Nephron progenitor cell (in vitro differentiated cells): ENCODE measurements at regions not wholly inside any gene's neighbourhood (a gene's known extent, or its start where the extent isn't known, plus 50 kb on each side); places are given as distances from the start of the nearest gene placed in this dataset.

Source experiments
- DNase-seq: peaks from one replicate; pipeline ENCODE4 v3.0.0; 2021
- H3K27ac Mint-ChIP-seq: 2 replicates; pipeline ENCODE4 v1.8.0; 2021; ENCODE audit warnings: mild to moderate bottlenecking, moderate library complexity, mixed read lengths
- H3K27me3 Mint-ChIP-seq: 2 replicates; pipeline ENCODE4 v1.8.0; 2021; ENCODE audit warnings: mild to moderate bottlenecking, low read depth, mixed read lengths; ENCODE audit not compliant: poor library complexity
- H3K36me3 Mint-ChIP-seq: 2 replicates; pipeline ENCODE4 v1.8.0; 2021; ENCODE audit warnings: low read depth, mixed read lengths
- H3K4me1 Mint-ChIP-seq: 2 replicates; pipeline ENCODE4 v1.8.0; 2021; ENCODE audit warnings: mixed read lengths
- H3K4me3 Mint-ChIP-seq: 2 replicates; pipeline ENCODE4 v1.8.0; 2021; ENCODE audit warnings: mild to moderate bottlenecking, moderate library complexity, mixed read lengths
- H3K9me3 Mint-ChIP-seq: 2 replicates; pipeline ENCODE4 v1.8.0; 2021; ENCODE audit warnings: mild to moderate bottlenecking, moderate library complexity, mixed read lengths
- TF ChIP-seq, protein P1 (sequence below): fragments of 200-600 bp; sonication (generic); IDR thresholded peaks from 2 replicates; pipeline ENCODE4 v1.5.0; 2021; ENCODE audit warnings: antibody characterized with exemption

DNA sequence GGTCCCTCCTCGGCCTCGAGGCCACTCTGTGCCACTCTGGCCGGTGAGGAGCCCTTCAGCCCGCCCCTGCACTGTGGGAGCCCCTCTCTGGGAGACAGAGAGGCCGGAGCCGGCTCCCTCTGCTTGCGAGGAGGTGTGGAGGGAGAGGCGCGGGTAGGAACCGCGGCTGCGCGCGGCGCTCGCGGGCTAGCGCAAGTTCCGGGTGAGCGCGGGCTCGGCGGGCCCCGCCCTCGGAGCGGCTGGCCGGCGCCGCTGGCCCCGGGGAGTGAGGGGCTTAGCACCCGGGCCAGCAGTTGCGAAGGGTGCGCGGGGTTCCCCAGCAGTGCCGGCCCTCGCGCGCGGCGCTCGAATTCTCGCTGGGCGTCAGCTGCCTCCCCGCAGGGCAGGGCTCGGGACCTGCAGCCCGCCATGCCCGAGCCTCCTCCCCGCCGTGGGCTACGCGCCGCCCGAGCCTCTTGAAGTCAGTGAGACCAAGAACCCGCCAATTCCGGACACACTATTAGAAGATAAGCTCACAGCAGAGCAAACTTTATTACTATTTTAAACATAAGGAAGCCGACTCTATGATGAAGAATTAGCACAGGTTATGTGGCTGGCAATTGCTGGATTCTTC lies 825.8 kb upstream of the FANCL start:
- peaks cover 8% of the 10 kb centered on the region for H3K4me1 Mint-ChIP-seq
- H3K27ac Mint-ChIP-seq, result no peak overlapping the region
- TF ChIP-seq, protein P1, sequence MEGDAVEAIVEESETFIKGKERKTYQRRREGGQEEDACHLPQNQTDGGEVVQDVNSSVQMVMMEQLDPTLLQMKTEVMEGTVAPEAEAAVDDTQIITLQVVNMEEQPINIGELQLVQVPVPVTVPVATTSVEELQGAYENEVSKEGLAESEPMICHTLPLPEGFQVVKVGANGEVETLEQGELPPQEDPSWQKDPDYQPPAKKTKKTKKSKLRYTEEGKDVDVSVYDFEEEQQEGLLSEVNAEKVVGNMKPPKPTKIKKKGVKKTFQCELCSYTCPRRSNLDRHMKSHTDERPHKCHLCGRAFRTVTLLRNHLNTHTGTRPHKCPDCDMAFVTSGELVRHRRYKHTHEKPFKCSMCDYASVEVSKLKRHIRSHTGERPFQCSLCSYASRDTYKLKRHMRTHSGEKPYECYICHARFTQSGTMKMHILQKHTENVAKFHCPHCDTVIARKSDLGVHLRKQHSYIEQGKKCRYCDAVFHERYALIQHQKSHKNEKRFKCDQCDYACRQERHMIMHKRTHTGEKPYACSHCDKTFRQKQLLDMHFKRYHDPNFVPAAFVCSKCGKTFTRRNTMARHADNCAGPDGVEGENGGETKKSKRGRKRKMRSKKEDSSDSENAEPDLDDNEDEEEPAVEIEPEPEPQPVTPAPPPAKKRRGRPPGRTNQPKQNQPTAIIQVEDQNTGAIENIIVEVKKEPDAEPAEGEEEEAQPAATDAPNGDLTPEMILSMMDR, result no peak
- H3K4me3 Mint-ChIP-seq, result no peak overlapping the region
- H3K27me3 Mint-ChIP-seq, result no peaks in the 10 kb centered on the region
- peaks cover 8% of the 10 kb centered on the region for H3K36me3 Mint-ChIP-seq
- DNase-seq, result no peak
- peaks cover 26% of the 10 kb centered on the region for H3K9me3 Mint-ChIP-seq

DNA sequence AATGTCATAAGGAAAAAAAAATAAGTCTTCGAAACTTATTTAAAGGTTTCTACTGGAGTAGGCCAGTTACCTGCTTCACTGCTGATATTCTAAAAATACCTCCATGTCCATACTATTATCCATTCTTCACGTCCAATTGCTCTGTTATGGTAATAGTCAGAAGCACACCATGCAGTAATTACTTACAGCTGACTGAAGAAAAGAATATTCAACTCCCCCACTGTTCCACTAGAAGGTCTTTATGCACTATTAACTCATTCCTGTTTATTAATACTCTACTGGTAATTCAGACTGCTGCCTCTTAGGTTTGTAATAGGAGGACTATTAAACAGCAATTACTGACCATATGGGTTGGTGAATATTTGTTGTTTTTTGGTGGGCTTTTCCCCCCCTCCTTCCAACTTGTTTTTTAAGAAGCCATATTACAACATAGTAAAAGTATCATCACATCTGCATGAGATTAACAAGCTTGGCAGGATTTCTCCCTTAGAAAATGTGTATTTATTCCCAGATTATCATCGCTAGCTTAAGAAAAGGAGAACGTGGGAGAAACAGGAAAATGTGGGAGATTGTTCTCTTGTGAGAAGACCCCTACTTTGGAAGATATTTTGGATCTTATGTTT lies 806.4 kb upstream of the FANCL start:
- Mint-ChIP-seq H3K4me1 (no peaks in the 10 kb centered on the region), H3K27me3 (no peaks in the 10 kb centered on the region), H3K36me3 (no peaks in the 10 kb centered on the region), H3K4me3 (no peak overlapping the region), H3K9me3 (no peaks in the 10 kb centered on the region), H3K27ac (no peak overlapping the region)
- TF ChIP-seq, protein P1, result no peak
- DNase-seq, result no peak

DNA sequence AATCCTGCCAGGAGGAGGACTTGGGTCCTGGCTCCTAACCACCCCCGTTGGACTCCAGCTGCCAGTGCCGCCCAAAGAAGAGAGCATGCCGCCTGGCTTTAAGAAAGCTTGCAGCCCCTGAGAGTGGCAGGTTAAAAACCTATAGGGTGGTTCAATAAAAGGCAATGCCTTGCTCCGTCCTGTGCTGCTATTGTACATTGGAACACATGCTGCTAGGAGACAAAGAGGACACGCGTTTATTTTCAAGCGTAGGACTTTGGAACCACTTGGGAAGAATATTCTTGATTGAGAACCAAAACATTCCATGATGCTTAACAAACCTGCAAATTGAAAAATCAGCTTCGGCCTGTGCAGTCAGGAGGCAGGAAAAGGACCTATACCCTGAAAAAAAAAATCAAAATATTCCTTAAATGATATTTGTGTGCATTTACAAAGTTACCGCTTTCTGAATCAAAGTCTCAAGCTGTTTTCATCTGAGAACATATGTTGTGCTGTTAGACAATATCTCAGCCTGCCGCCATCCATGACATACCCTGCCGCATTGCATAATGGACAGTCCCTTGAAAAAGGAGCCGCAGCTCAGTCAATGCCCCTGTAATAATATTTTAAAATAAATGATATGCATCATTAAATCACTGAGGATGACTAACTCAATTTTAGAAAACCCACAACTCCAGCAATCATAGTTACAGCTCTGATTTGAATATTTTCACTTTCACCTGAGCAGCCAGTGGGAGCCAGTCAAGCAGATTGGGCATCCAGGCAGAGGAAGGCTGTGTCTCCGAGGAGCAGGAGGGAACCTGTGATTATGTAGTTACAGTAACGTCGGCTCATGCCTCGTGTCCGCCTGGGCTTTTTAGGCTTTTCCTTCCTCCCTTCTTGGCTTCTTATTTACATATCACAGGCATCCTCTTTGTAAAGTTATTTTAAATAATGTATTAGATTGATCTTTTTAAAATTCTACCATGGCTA lies 805.6 kb upstream of the FANCL start:
- H3K36me3 Mint-ChIP-seq, result no peaks in the 10 kb centered on the region
- no peak overlapping the region for H3K27ac Mint-ChIP-seq
- H3K9me3 Mint-ChIP-seq, result no peaks in the 10 kb centered on the region
- no peak for DNase-seq
- no peaks in the 10 kb centered on the region for H3K27me3 Mint-ChIP-seq
- H3K4me3 Mint-ChIP-seq, result no peak overlapping the region
- TF ChIP-seq, protein P1, result no peak
- no peaks in the 10 kb centered on the region for H3K4me1 Mint-ChIP-seq

DNA sequence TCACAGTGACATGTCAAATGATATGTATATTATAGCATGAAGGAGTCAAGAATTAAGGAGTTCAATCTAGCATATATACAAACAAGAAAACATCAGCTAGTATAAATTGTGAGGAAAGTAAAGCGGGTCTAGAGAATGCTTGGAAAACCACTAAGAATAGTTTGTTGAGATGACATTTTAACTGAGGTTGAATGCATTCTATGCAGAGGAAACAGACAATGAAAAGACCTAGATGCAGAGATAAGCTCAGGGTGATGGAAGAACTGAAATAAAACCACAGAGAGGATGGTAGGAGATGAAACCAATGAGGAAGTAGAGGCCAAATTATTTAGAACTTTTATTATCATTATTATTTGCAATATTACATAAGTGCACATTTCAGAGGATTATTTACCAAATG lies 803.6 kb upstream of the FANCL start:
- no peak for DNase-seq
- no peak overlapping the region for H3K4me3 Mint-ChIP-seq
- H3K27me3 Mint-ChIP-seq, result no peaks in the 10 kb centered on the region
- no peak overlapping the region for H3K27ac Mint-ChIP-seq
- H3K9me3 Mint-ChIP-seq, result no peaks in the 10 kb centered on the region
- no peaks in the 10 kb centered on the region for H3K36me3 Mint-ChIP-seq
- TF ChIP-seq, protein P1, result no peak
- H3K4me1 Mint-ChIP-seq, result no peaks in the 10 kb centered on the region

GRCh38 chr2:59041139-59041538 lies 800.0 kb upstream of the FANCL start:
- no peak overlapping the region for H3K4me3 Mint-ChIP-seq
- no peak for DNase-seq
- TF ChIP-seq, protein P1, result no peak

More at GRCh38 chr2:59041139-59041538, 800.0 kb upstream of the FANCL start:
- no peaks in the 10 kb centered on the region for H3K27me3 Mint-ChIP-seq
- H3K36me3 Mint-ChIP-seq, result no peaks in the 10 kb centered on the region
- H3K27ac Mint-ChIP-seq, result no peak overlapping the region
- H3K4me1 Mint-ChIP-seq, result no peaks in the 10 kb centered on the region
- peaks cover 12% of the 10 kb centered on the region for H3K9me3 Mint-ChIP-seq
